ENCODE measurements at regions not wholly inside any gene's neighbourhood (a gene's known extent, or its start where the extent isn't known, plus 50 kb on each side); places are given as distances from the start of the nearest gene placed in this dataset.

DNA sequence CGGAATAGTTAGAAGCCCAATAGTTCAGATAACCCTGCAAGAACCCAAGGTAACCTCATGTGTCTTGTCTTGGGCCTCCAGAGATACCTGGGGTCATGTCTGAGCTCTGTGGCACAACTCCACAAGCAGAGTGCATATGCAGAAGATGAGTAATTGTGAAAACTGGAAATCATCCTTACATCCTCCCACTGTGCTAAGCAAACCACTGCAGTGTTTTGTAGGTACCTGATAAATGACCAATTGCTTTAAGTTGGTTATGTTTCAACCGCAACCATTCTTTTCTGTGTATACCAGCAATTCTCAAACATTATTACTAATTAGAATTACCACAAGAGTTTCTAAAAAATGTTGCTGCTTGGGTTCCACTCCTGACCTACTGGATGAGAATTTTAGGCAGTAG, 73.2 kb downstream of the CBLL2 start:
- Histone ChIP-seq H3K4me1 (replicated peaks in 1 of 2; ENCODE audit: control insufficient read depth in 2 of 2, insufficient read depth in 2 of 2, low read length in 2 of 2) (no peaks in the 10 kb centered on the region), H3K9me1 (ENCODE audit: control insufficient read depth, insufficient read depth, low read length) (no peaks in the 10 kb centered on the region), H2AFZ (ENCODE audit: low read depth, low read length) (no peak overlapping the region), H3K9ac (ENCODE audit: insufficient read depth in 1 of 2, low read depth in 2 of 2, low read length in 2 of 2) (no peak overlapping the region), H4K20me1 (replicated peaks; ENCODE audit: control insufficient read depth, insufficient read depth, low read length) (no peaks in the 10 kb centered on the region), H3K27me3 (ENCODE audit: control insufficient read depth in 2 of 2, insufficient read depth in 2 of 2, low read length in 2 of 2) (no peaks in the 10 kb centered on the region), H3K4me2 (ENCODE audit: insufficient read depth, low read length) (no peak overlapping the region), H3K27ac (ENCODE audit: extremely low read depth, low read depth, low read length) (no peak overlapping the region), H3K79me2 (ENCODE audit: control insufficient read depth, insufficient read depth, low read length) (no peaks in the 10 kb centered on the region), H3K36me3 (ENCODE audit: control insufficient read depth, insufficient read depth, low read length) (no peaks in the 10 kb centered on the region), H3K4me3 (no peak overlapping the region), H3K9me3 (replicated peaks; ENCODE audit: control insufficient read depth, insufficient read depth, low read depth, low read length) (no peaks in the 10 kb centered on the region)
- in situ Hi-C loops (cut with MboI), result no loop called here
- ChIA-PET POLR2A (no interaction called here), CTCF (ENCODE audit: low intra/inter-chr PET ratio) (no interaction called here)
- BruUV-seq (replicated peaks), result no TSS peak
- no peak for FAIRE-seq
- intact Hi-C loops (cut with micrococcal nuclease), result no loop called here
- no peak for DNase-seq (ENCODE audit: extremely low read depth in 1 of 4, low spot score in 3 of 4)
- TF ChIP-seq BDP1 (IDR thresholded peaks at IDR 0.05; ENCODE audit: insufficient read depth, insufficient read length) (no peak), HNRNPK (IDR thresholded peaks at IDR 0.05; ENCODE audit: low read depth, low read length, poor library complexity, severe bottlenecking) (no peak), TAF9B (IDR thresholded peaks at IDR 0.05; ENCODE audit: partially characterized antibody) (no peak), ZNF551 (CRISPR knock-in tag; IDR thresholded peaks at IDR 0.05) (no peak), FOSL1 (tag; conservative IDR thresholded peaks at IDR 0.05) (no peak), RNF219 (CRISPR knock-in tag; IDR thresholded peaks at IDR 0.05) (no peak), ZFP30 (CRISPR knock-in tag; IDR thresholded peaks at IDR 0.05; ENCODE audit: borderline replicate concordance) (no peak), ZC3H4 (CRISPR knock-in tag; IDR thresholded peaks at IDR 0.05; ENCODE audit: borderline replicate concordance) (no peak), TBL1XR1 (IDR thresholded peaks at IDR 0.05; ENCODE audit: low read length in 2 of 2) (no peak)
- 0% methylated on average over 2 of the region's 2 CpGs for WGBS (ENCODE audit: insufficient coverage, low coverage, missing lambda C conversion rate)
- no peak for ATAC-seq
